NCI-H446 treated with DMSO at 0.1 percent for 48 hours (cell line): ENCODE measurements at regions not wholly inside any gene's neighbourhood (a gene's known extent, or its start where the extent isn't known, plus 50 kb on each side); places are given as distances from the start of the nearest gene placed in this dataset.
"Not testable (repeated sequence)": the region's sequence is repeated elsewhere in the genome, so short reads cannot be mapped to it uniquely, and the experiment has no call there.

Source experiments
- DNase-seq: peaks from one replicate; lab custom pipeline; 2025; lab: John Stamatoyannopoulos, UW

DNA sequence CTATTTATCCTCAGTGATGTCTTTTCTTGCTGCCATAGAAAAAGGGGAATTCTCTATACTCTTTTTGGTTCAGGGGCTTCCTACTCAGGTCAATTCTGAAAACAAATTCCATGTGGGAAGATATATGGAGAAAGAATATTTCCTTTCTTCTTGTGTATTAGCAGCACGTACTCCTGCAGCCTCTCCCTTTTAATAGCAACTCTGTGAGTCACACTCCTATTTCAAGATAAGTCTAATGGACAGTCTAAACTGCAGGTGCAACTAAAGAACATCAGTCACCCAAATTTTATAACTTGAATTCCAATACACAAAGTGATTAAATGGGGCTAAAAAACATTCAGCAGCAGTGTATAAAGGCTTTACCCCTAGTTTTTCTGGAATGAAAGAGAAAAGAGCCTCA, 942.2 kb downstream of the CNTNAP5 start:
- DNase-seq = no peak

DNA sequence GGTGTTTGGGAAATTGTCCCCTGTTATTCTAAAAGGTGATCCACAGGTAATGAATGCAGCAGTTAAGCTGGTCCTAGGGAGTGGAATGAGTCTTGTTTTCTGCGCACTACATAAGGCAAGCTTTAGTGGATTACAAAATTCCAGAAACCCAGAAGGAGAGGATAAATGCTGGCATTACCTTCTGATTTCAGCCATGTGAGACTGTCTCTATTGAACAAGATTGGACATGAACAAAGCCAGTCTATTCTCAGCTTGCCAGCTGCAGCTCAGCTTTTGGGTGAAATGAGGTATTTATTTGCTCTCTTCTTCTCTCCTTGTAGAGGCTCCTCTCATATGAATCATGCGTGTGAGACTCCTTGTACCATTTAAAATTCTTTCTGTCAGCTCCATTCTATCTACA, 944.9 kb downstream of the CNTNAP5 start:
- no peak for DNase-seq

DNA sequence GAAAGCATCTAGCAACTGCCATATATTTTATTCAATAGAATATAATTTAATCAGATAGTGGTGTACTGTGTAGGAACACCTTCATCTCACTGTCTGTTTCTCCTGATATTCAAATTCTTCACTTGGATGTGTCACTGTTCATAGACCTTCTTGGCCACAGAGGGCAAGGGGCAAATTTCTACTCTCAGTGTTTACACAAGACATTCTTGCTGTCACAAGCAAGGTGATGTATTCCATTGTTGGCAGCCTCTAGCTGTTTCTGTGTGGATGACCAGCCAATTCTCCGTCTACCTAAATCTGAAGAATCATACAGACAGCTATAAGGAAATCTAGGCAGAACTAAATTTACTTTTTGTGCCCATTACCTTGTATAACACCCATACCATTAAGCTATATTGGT, 948.3 kb downstream of the CNTNAP5 start:
- DNase-seq = no peak

DNA sequence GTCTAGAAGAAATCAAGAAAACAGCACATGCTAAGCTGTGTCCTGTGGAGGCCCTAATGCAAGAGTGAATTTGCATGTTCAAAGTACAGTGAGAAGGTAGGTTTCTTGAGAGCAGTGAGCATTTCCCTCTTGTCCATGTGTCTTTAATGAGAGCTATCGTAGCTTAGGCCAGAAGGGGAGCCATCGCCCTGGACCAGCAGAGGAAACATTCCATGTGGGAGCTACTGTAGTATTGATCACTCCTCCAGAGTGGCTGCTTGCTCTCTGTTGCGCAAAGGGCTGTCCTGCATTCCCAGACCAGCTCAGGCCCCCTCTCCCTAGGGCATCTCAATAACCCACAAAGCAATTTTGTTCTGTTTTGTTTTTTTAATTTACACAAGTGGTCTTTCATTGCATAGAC, 950.1 kb downstream of the CNTNAP5 start:
- no peak for DNase-seq

DNA sequence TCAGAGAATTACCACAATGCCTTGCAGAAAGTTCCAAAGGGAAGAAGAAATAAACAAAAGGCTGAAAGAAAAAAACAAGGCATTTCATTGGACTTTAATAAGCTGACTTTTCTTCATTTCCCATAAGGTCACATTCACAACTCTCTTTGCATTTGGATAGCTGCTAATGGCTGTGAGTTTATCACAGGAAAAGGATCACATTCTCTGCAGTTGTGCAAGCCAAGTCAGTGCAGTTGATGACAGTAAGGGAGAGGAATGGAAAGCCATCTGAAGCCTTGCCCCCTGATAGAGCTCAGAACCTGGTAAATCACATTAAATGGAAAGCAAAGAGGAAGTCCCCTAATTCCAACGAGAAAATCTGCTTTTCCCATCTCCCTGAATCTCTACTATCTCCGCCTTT, 950.6 kb downstream of the CNTNAP5 start:
- no peak for DNase-seq

DNA sequence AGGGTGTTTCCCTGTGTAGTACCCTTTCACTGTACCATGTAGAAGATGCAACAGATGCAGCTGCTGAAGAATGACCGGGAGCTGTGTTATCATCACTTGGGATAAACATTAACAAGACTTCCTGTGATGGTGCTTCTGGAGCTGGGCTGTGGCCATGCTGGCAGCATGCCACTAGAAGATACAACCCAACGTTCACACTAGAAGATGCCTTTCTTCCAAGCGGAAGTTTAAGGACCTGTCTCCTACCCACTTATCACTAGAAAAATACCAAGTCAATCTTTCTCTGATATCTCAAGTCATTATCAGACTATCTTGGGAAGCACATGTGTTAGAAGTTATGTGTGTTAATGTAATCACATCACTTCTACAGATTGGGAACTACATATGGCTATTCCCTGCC, 953.5 kb downstream of the CNTNAP5 start:
- no peak for DNase-seq

DNA sequence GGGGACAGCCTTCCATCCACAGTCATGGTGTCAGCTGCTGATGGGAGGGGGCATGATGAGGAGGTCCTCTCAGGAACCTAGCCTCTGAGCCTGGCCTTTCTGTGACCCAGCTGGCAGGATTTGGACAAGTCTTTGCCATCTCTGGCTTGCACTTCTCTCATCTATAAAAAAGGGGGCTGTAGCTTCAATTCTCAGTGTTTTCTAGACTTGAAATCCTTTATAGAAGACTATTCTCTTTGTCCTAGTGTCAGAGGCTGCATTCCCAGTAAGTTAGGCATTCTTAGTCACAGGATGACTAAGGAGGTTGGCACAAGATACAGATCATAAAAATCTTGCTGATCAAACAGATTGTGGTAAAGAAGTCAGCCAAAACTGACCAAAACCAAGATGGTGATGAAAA, 958.5 kb downstream of the CNTNAP5 start:
- no peak for DNase-seq

DNA sequence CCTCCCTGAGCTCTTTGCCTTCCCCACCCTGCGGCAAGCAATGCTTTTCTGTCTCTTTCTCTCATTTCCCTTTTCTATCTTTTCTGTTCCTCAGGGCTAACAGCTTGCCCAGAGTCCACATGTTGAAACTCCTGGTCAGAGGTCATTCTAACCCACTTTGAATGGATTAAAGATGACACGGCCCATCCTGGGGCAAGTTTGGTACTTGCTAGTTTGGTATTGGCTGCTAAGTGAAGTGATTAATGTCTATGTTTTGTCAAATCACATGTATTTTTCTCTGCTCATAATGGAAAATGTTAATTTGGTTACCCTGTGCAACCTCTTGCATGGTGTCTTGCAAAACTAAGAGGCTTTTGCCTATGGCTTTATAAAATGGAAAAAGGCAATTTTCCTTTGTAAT, 960.2 kb downstream of the CNTNAP5 start:
- DNase-seq = no peak

DNA sequence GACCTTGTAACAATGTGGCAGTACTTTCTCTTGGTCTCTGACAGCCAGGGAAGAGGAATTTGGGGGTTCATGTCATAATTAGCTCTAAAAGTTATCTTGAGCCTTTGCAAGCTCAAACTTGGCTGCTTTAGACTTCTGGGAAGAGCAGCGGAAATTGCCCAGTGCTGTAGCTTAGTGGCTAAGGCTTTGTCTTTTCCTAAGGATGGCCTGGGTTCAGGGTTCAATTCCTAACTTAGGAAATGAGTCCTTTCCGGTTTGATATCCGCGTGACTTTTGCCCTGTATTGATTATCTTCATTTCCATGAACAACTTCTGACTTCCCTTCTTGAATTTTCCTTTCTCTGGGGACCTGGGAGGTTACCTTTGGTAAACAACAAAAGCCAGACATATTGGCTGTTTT, 961.0 kb downstream of the CNTNAP5 start:
- no peak for DNase-seq

DNA sequence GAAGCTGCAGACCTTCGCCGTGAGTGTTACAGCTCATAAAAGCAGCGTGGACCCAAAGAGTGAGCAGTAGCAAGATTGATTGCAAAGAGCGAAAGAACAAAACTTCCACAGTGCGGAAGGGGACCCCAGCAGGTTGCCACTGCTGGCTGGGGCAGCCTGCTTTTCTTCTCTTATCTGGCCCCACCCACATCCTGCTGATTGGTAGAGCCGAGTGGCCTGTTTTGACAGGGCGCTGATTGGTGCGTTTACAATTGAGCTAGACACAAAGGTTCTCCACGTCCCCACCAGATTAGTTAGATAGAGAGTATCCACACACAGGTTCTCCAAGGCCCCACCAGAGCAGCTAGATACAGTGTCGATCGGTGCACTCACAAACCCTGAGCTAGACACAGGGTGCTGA, 961.8 kb downstream of the CNTNAP5 start:
- DNase-seq = not testable (repeated sequence)

DNA sequence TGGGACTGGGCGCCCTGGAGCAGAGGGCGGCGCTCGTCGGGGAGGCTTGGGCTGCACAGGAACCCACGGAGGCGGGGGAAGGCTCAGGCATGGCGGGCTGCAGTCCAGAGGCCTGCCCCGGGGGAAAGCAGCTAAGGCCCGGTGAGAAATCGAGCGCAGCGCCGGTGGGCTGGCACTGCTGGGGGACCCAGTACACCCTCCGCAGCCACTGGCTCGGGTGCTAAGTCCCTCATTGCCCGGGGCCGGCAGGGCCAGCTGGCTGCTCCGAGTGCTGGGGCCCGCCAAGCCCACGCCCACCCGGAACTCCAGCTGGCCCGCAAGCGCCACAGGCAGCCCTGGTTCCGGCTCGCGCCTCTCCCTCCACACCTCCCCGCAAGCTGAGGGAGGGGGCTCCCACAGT, 962.3 kb downstream of the CNTNAP5 start:
- DNase-seq = not testable (repeated sequence)

DNA sequence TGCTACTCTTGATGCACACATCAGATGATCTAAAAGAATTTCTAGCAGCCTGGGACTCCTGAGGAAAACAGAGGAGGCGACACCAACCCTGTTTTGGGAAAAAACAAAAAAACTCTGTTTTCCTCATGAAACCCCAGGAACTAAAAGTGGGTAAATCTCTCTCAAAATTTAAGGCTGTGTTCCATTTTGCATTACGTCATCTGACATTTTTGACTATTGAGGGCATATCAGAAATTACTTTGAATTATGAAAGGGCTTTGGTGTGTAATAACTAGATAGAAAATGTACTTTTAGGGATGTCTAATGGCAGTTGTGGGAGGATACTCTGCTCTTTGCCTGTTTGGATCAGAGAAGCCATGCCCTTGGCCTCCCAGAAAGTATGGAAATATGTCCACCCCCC, 963.0 kb downstream of the CNTNAP5 start:
- DNase-seq = no peak

DNA sequence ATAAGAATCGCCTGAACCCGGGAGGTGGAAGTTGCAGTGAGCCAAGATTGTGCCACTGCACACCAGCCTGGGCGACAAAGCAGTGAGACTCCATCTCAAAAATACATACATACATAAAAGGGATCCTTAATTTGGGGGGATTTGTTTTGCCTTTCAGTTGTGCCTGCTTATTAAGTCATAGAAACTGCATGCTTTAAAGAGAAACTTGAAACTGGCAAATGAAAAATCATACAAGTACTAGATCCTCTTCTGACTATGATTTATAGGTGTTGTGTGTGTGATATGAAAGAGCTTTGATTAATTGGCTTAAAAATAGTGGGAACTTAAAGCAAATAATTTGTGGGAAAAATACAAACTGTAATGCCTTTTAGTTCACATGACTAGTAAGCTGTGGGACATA, 963.7 kb downstream of the CNTNAP5 start:
- no peak for DNase-seq

DNA sequence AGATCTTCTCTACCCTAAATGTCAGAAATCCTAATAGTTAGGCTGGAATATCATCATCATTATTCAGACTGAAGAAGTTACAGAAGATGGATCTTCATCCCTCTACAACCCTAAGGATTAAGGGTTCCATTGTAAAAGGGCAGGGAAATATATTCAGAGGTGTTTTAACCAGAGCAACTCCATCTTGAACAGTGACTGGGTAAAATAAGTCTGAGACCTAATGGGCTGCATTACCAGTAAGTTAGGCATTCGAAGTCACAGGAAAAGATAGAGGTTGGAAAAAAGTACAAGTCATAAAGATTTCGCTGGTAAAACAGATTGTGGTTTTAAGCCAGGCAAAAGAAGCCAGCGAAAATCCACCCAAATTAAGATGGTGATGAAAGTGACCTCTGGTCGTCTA, 968.7 kb downstream of the CNTNAP5 start:
- DNase-seq = no peak

DNA sequence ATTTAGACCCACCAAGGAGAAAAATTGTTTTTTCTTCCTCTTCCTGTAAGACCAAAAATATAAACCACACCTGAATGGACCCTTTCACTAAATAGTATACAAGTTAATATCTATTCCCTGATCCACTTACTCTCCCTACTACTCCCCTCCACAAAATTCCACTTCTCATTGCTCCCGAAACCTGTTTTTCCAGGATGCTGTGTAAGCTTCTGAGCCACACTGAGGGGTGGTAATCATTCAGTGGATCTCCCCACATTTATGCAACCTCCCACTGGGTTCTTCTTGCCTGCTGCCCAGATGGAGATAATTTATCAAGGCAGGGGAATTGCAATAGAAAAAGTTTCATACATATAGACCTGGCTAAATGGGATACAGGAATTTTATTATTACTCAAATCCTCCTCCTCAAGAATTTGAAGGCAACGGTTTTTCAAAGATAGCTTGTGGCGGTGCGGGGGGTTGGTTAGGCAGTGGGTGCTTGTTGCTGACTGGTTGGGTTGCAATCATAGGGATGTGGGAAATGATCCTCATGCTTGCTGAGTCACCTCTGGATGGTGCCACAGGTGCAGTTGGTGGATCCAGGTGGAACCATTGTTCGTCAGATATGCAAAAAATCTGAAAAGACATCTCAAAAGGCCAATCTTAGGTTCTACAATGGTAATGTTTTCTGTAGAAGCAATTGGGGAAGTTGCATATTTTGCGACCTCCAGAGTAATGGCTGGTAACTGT, 970.3 kb downstream of the CNTNAP5 start:
- no peak for DNase-seq

DNA sequence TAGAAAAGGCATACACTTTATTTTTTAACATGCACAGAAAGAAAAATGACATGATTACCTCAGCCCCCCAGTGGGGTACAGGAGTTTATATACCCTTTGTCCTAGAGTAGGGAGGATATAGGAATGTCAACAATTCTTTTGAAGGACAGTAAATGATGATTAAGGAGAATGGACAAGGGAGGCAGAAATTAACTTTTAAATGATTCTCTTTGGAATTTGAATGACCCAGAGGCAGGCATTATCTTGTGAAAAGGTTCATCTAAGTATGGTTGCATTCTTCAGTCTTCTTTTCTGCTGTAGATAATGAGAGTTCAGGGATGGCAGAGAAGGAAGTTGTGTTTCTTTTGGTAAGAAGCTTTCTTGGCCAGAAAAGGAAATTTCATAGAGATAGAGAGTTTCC, 971.3 kb downstream of the CNTNAP5 start:
- DNase-seq = no peak

DNA sequence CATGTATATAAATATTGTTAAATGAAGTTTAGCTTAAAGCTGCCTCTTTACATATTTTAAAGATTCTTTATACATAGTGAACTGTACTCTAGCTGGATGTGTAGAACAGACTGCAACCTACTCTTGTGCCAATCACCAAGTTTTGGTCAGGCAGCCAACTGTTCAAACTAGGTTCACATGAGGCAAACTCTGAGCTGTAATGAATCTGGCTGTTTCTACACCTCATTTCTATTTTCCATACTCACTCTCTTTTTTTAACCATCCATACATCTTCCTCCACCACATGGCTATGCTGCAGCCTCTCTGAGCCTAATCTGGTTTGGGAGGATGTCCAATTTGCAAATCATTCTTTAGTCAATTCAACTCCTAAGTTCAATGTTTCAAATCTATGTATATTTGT, 974.8 kb downstream of the CNTNAP5 start:
- DNase-seq = no peak

DNA sequence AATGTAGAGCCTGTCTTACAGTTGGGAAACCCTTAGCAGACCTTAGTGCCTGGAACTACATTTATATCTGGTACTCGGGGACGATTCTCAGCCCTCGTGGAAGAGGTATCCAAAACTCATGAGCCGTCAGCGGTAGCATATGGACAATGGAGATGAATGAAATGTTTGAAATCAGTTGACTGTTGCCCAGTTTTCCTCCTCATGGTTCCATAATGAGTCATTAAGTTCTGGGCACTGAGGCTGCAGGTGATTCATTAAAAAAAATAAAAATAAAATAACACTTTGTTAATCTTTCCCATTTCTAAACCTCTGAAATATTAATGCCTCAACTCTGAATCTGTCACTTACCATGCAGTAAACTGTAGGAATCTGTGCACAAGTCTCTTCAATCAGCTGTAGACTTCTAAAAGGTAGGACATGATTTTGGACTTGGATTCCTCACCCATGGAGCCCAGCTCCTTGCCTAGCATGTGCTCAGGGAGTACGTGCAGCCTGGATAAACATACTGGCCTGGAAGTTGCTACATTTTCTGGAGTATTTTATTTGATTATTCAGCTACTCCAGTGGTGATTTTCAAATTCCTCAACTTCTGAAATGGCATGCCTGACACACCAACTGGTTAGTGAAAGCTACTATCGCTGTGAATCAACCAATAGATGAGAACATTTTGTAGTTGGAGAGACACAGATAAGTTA, 979.2 kb downstream of the CNTNAP5 start:
- no peak for DNase-seq

DNA sequence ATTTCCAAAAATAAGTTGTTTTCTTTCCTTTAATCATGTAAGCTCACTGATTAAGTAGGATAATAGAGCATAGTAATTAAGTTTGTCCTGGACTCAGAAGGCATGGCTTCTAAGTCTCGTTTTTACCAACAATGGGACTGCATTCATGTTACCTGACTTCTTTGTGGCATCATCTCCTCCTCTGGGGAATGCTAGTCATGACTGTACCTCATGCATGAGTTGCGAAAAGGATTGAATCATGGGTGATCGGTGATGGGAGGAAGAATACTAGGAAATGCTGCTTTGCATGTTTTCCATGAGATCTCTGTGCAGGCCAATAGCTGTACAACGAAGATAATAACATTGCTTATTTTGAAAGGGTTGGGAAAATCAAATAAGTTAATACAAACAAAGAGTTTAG, 981.6 kb downstream of the CNTNAP5 start:
- no peak for DNase-seq

DNA sequence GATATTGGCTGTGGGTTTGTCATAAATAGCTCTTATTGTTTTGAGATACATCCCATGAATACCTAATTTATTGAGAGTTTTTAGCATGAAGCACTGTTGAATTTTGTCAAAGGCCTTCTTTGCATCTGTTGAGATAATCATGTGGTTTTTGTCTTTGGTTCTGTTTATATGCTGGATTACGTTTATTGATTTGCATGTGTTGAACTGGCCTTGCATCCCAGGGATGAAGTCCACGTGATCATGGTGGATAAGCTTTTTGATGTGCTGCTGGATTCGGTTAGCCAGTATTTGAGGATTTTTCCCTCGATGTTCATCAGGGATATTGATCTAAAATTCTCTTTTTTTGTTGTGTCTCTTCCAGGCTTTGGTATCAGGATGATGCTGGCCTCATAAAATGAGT, 1003.6 kb downstream of the CNTNAP5 start:
- not testable (repeated sequence) for DNase-seq

DNA sequence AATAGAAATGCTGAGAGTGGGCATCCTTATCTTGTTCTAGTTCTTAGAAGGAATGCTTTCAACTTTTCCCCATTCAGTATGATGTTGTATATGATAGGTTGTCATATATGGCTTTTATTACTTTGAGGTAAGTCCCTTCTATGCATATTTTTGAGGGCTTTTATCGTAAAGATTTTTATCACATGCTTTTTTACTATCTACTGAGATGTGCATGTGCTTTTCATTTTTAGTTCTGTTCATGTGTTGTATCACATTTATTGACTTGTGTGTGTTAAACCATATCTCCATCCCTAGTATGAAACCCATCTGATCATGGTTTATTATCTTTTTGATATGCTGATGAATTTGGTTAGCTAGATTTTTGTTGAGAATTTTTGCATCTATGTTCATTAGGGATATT, 1008.8 kb downstream of the CNTNAP5 start:
- DNase-seq = no peak

DNA sequence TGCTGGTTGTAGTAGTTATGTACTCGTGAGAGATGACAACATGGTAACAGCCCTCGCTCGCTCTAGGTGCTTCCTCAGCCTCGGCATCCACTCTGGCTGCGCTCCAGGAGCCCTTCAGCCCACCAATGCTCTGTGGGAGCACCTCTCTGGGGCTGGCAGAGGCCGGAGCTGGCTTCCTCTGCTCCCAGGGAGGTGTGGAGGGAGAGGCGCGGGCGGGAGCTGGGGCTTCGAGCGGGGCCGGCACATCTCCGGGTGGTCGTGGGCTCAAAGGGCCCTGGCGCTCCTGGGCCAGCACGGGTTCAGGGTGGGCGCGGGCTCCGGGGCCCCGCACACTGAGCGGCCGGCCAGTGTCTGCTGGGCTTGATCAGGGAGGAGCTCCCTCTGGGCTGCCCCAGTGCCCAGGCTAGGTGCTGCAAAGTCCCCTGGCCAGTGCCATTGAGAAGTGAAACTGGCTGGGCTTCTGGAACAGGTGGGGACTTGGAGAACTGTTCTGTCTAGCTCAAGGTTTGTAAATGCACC, 1012.1 kb downstream of the CNTNAP5 start:
- no peak for DNase-seq

DNA sequence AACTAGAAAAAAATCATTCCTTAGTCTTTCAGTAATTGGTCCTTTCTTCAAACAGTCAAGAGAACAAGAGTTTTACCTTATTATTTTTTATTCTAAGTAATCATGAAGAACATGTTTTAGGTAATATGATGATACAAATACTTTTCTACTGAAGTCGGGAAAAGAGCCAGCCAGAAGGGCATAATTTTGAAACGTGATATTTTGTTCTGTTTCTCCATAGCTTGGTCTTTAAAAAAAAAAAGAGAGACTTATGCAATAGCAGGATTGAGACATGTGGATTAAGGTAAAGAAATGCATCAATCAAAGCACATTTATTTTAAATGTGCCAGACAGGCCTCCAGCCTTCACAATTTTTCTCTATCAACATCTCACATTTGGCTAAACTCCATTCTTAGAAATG, 1016.8 kb downstream of the CNTNAP5 start:
- no peak for DNase-seq

DNA sequence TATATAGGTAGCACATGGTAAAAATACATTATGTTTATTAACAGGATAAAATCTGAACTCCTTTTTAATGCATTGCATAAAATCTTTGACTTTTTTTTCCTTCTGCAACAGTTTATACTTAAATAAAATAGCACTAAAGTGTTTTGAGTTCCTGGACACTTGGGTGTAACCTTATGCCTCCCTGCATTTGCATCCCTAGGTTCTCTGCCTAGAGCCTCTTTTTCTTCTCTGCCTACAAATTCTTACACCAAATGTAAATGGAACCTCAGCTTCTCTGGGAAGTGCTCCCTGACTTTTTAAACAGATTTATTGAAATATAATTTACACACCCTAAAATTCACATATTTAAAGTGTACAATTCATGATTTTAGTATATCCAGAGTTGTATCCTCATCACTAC, 1017.6 kb downstream of the CNTNAP5 start:
- DNase-seq = no peak
